ENCODE measurements at regions not wholly inside any gene's neighbourhood (a gene's known extent, or its start where the extent isn't known, plus 50 kb on each side); places are given as distances from the start of the nearest gene placed in this dataset.

- TF ChIP-seq CTCF (IDR thresholded peaks at IDR 0.05) (no peak), POLR2A (IDR thresholded peaks at IDR 0.05) (no peak)
These were observed 1312.0 kb downstream of the BRD1 start for GRCh38 chr22:48515571-48516200.

Measured in heart left ventricle (tissue), 13 donors.